ENCODE measurements at regions not wholly inside any gene's neighbourhood (a gene's known extent, or its start where the extent isn't known, plus 50 kb on each side); places are given as distances from the start of the nearest gene placed in this dataset.

DNA sequence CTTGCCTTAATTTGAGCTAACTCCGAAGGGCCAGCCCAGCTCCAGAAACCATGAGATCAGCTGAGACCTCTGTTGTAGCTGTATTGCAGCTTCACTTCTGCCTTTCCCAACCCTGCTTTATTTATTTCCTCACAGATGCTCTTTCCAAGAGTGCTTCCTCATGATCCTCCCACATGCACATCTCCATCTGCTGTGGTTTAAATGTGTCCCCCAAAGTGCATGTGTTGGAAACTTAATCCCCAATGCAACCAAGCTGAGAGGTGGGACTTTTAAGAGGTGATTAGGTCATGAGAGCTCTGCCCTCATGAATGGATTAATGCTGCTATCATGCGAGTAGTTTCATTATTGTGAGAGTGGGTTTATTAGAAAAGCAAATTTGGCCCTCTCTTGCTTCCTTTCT lies 164.4 kb upstream of the TAB2 start:
- Histone ChIP-seq H3K27ac (no peak overlapping the region), H3K4me1 (replicated peaks) (no peaks in the 10 kb centered on the region), H3K27me3 (replicated peaks; ENCODE audit: insufficient read depth) (no peaks in the 10 kb centered on the region), H3K36me3 (no peaks in the 10 kb centered on the region), H3K9me3 (no peaks in the 10 kb centered on the region), H3K4me3 (no peak overlapping the region)
- 80% methylated on average over 2 of the region's 2 CpGs for WGBS
- DNase-seq (ENCODE audit: low spot score) = no peak
- intact Hi-C loops (cut with DNase I) = no loop called here
- TF ChIP-seq POLR2AphosphoS5 (IDR thresholded peaks at IDR 0.05) (no peak), POLR2A (IDR thresholded peaks at IDR 0.05) (no peak)
- TF ChIP-seq, protein P1, sequence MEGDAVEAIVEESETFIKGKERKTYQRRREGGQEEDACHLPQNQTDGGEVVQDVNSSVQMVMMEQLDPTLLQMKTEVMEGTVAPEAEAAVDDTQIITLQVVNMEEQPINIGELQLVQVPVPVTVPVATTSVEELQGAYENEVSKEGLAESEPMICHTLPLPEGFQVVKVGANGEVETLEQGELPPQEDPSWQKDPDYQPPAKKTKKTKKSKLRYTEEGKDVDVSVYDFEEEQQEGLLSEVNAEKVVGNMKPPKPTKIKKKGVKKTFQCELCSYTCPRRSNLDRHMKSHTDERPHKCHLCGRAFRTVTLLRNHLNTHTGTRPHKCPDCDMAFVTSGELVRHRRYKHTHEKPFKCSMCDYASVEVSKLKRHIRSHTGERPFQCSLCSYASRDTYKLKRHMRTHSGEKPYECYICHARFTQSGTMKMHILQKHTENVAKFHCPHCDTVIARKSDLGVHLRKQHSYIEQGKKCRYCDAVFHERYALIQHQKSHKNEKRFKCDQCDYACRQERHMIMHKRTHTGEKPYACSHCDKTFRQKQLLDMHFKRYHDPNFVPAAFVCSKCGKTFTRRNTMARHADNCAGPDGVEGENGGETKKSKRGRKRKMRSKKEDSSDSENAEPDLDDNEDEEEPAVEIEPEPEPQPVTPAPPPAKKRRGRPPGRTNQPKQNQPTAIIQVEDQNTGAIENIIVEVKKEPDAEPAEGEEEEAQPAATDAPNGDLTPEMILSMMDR (IDR thresholded peaks at IDR 0.05) = no peak

- Histone ChIP-seq H3K27me3 (replicated peaks; ENCODE audit: insufficient read depth) (no peaks in the 10 kb centered on the region), H3K4me1 (replicated peaks) (no peaks in the 10 kb centered on the region), H3K9me3 (no peaks in the 10 kb centered on the region), H3K27ac (no peak overlapping the region), H3K4me3 (no peak overlapping the region), H3K36me3 (no peaks in the 10 kb centered on the region)
- WGBS = 84% methylated on average over 2 of the region's 2 CpGs
- intact Hi-C loops (cut with DNase I) = no loop called here
- TF ChIP-seq POLR2AphosphoS5 (IDR thresholded peaks at IDR 0.05) = no peak
- no peak for TF ChIP-seq POLR2A (IDR thresholded peaks at IDR 0.05)
- TF ChIP-seq, protein P1 (IDR thresholded peaks at IDR 0.05) = no peak
- DNase-seq (ENCODE audit: low spot score) = no peak
Observed at GRCh38 chr6:149153693-149154092, 163.8 kb upstream of the TAB2 start.

DNA sequence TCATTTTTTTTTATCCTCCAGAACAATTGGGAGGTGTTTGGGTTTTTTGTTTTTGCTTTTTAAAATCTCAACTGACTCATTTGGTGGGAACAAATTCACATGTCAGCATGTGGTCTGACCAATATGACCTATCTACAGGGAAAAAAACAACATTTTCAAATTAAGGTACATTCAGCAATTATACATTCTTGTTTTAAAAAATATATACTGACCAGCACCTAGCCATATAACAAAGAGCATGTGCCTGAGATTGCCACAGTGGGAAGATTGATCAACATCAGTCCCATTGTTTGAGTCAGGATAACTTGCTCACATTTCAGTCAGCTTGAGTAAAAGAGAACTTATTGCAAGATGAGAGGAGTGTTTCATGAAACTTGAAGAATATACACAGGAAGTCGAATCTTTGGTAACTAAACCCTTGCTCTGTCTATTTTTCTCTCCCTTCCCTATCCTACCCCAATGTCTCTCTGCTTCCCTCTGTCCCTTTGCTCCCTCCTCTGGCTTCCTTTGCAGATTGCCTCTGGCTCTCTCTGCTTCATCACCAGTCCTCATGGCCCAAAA lies 163.2 kb upstream of the TAB2 start:
- Histone ChIP-seq H3K27me3 (replicated peaks; ENCODE audit: insufficient read depth) (no peaks in the 10 kb centered on the region), H3K9me3 (no peaks in the 10 kb centered on the region), H3K36me3 (no peaks in the 10 kb centered on the region), H3K27ac (no peak overlapping the region), H3K4me1 (replicated peaks) (no peaks in the 10 kb centered on the region), H3K4me3 (no peak overlapping the region)
- no peak for DNase-seq (ENCODE audit: low spot score)
- intact Hi-C loops (cut with DNase I) = no loop called here
- WGBS = 83% methylated on average over 1 of the region's 1 CpG
- no peak for TF ChIP-seq POLR2A (IDR thresholded peaks at IDR 0.05)
- TF ChIP-seq, protein P1 (IDR thresholded peaks at IDR 0.05) = no peak

DNA sequence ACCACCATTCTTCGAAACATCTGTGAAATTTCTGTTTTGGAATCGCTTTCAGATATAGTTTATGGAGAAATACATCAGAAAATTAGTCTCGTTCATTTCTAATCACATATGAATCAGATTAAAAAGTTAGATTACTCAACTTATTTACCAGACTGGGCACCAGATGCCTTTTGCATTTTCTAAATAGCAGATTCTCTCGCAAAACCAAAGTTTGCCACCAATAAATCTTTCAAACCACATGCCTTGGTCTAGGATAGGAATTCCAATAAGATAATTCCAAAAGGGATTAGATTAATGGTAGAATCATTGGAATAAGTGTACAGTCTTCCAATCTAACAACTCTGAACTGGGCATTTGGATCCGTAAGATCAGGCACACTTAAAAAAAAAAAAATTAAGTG lies 160.4 kb upstream of the TAB2 start:
- 81% methylated on average over 5 of the region's 5 CpGs for WGBS
- no peak for TF ChIP-seq POLR2A (IDR thresholded peaks at IDR 0.05)
- TF ChIP-seq POLR2AphosphoS5 (IDR thresholded peaks at IDR 0.05) = no peak
- TF ChIP-seq, protein P1 (IDR thresholded peaks at IDR 0.05) = no peak
- DNase-seq (ENCODE audit: low spot score) = no peak
- Histone ChIP-seq H3K27ac (no peak overlapping the region), H3K4me1 (replicated peaks) (no peaks in the 10 kb centered on the region), H3K36me3 (no peaks in the 10 kb centered on the region), H3K4me3 (no peak overlapping the region), H3K27me3 (replicated peaks; ENCODE audit: insufficient read depth) (no peaks in the 10 kb centered on the region), H3K9me3 (no peaks in the 10 kb centered on the region)
- intact Hi-C loops (cut with DNase I) = no loop called here

DNA sequence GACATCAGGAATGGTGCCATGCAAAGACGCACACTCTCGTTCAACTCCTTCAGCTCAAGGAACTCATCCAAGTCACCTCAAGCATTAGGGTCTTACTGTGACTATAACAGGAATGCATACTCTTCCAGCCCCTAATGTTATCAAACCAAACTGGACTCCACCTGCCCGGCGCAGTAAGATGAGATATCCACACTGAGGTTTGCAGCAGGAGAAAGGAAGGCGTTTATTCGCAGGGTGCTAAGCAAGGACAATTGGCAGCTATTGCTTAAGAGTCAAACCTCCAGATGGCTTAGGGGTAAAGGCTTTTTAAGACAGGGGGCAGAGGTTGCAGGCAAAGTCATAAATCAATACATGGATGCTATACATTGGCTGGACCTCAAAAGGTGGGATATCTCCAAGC lies 159.4 kb upstream of the TAB2 start:
- H3K9me3 ChIP-seq = no peaks in the 10 kb centered on the region
- H3K4me1 ChIP-seq (replicated peaks) = no peaks in the 10 kb centered on the region
- no peak overlapping the region for H3K27ac ChIP-seq
- no peaks in the 10 kb centered on the region for H3K36me3 ChIP-seq
- no peak overlapping the region for H3K4me3 ChIP-seq
- WGBS = 94% methylated on average over 6 of the region's 6 CpGs
- intact Hi-C loops (cut with DNase I) = no loop called here
- no peak for DNase-seq (ENCODE audit: low spot score)
- TF ChIP-seq POLR2A (IDR thresholded peaks at IDR 0.05) (no peak), POLR2AphosphoS5 (IDR thresholded peaks at IDR 0.05) (no peak)
- TF ChIP-seq, protein P1 (IDR thresholded peaks at IDR 0.05) = no peak
- H3K27me3 ChIP-seq (replicated peaks; ENCODE audit: insufficient read depth) = no peaks in the 10 kb centered on the region
